ENCODE measurements at regions not wholly inside any gene's neighbourhood (a gene's known extent, or its start where the extent isn't known, plus 50 kb on each side); places are given as distances from the start of the nearest gene placed in this dataset.

GRCh38 chr4:120238277-120238973 lies 171.8 kb upstream of the MAD2L1 start:
- Histone ChIP-seq H3K27me3 (no peaks in the 10 kb centered on the region), H3K4me3 (no peak overlapping the region), H3K9me3 (no peaks in the 10 kb centered on the region), H3K4me1 (no peaks in the 10 kb centered on the region), H3K27ac (no peak overlapping the region), H3K36me3 (no peaks in the 10 kb centered on the region)
- WGBS, 2 donors = 86 to 94% methylated on average over 5 of the region's 5 CpGs
- TF ChIP-seq POLR2A (IDR thresholded peaks at IDR 0.05) (no peak), EP300 (IDR thresholded peaks at IDR 0.05) (no peak), CTCF (IDR thresholded peaks at IDR 0.05) (no peak)
- DNase-seq (ENCODE audit: low spot score in 2 of 2) = no peak

GRCh38 chr4:120236873-120237272 lies 170.2 kb upstream of the MAD2L1 start:
- Histone ChIP-seq H3K4me3 (no peak overlapping the region), H3K36me3 (no peaks in the 10 kb centered on the region), H3K27me3 (no peaks in the 10 kb centered on the region), H3K27ac (no peak overlapping the region), H3K9me3 (no peaks in the 10 kb centered on the region), H3K4me1 (no peaks in the 10 kb centered on the region)
- DNase-seq (ENCODE audit: low spot score in 2 of 2) = no peak
- TF ChIP-seq EP300 (IDR thresholded peaks at IDR 0.05) (no peak), POLR2A (IDR thresholded peaks at IDR 0.05) (no peak), CTCF (IDR thresholded peaks at IDR 0.05) (no peak)
- 85 to 93% methylated on average over 5 of the region's 5 CpGs for WGBS, 2 donors

DNA sequence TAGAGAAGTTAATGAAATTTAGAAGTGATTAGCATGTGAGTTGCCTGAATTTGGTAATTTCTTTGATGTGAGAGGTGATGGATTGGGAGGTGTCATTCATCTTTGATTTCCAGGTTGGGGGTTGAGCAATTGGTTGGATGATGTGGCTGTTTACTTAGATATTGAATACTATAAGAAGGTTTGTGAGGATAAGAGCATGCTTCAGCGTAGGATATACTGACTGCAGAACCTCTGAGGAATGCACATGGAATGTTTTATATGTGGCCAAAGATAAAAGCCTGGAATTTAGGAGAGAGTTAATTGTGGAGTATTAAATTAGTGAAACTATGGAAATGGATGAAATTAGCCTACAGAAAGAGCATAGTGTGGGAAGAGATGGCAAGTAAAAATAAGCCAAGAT lies 165.4 kb upstream of the MAD2L1 start:
- no peaks in the 10 kb centered on the region for H3K27me3 ChIP-seq
- no peak overlapping the region for H3K27ac ChIP-seq
- H3K4me3 ChIP-seq = no peak overlapping the region
- no peaks in the 10 kb centered on the region for H3K36me3 ChIP-seq
- no peak for TF ChIP-seq EP300 (IDR thresholded peaks at IDR 0.05)
- no peak for TF ChIP-seq CTCF (IDR thresholded peaks at IDR 0.05)
- no peak for TF ChIP-seq POLR2A (IDR thresholded peaks at IDR 0.05)
- H3K9me3 ChIP-seq = no peaks in the 10 kb centered on the region
- DNase-seq (ENCODE audit: low spot score in 2 of 2) = no peak
- H3K4me1 ChIP-seq = no peaks in the 10 kb centered on the region
- WGBS, 2 donors = 0 to 39% methylated on average over 1 of the region's 1 CpG

- DNase-seq (ENCODE audit: low spot score in 2 of 2) = no peak
- 41 to 43% methylated on average over 1 of the region's 1 CpG for WGBS, 2 donors
- H3K36me3 ChIP-seq = no peaks in the 10 kb centered on the region
- no peaks in the 10 kb centered on the region for H3K27me3 ChIP-seq
- H3K9me3 ChIP-seq = no peaks in the 10 kb centered on the region
- no peak overlapping the region for H3K27ac ChIP-seq
- TF ChIP-seq EP300 (IDR thresholded peaks at IDR 0.05) (no peak), POLR2A (IDR thresholded peaks at IDR 0.05) (no peak), CTCF (IDR thresholded peaks at IDR 0.05) (no peak)
- no peaks in the 10 kb centered on the region for H3K4me1 ChIP-seq
- H3K4me3 ChIP-seq = no peak overlapping the region
Observed at GRCh38 chr4:120228086-120228485, 161.4 kb upstream of the MAD2L1 start.

GRCh38 chr4:120227554-120227953 lies 160.9 kb upstream of the MAD2L1 start:
- Histone ChIP-seq H3K36me3 (no peaks in the 10 kb centered on the region), H3K9me3 (no peaks in the 10 kb centered on the region), H3K27ac (no peak overlapping the region), H3K4me1 (no peaks in the 10 kb centered on the region), H3K27me3 (no peaks in the 10 kb centered on the region), H3K4me3 (no peak overlapping the region)
- 83 to 87% methylated on average over 1 of the region's 1 CpG for WGBS, 2 donors
- DNase-seq (ENCODE audit: low spot score in 2 of 2) = no peak
- no peak for TF ChIP-seq EP300 (IDR thresholded peaks at IDR 0.05)
- TF ChIP-seq POLR2A (IDR thresholded peaks at IDR 0.05) = no peak
- TF ChIP-seq CTCF (IDR thresholded peaks at IDR 0.05) = no peak
